Transverse colon (tissue), 4 donors: ENCODE measurements at regions not wholly inside any gene's neighbourhood (a gene's known extent, or its start where the extent isn't known, plus 50 kb on each side); places are given as distances from the start of the nearest gene placed in this dataset.

ENCODE experiments used
- DNase-seq: peaks from one replicate; pipeline ENCODE4 v3.0.0-alpha.2; 2019
- H3K27ac ChIP-seq, 4 donors: fragments of 200-600 bp; sonication (generic); 2 replicates each; pipeline ENCODE4 v1.5.1; 2016 to 2018; ENCODE audit warnings: inconsistent platforms in 4 of 4
- H3K27me3 ChIP-seq: fragments of 200-600 bp; sonication (generic); 2 replicates; pipeline ENCODE4 v1.5.1; 2017; ENCODE audit warnings: inconsistent platforms
- H3K36me3 ChIP-seq, 4 donors: fragments of 200-600 bp; sonication (generic); 2 replicates each; pipeline ENCODE4 v1.5.1; 2017 to 2019; ENCODE audit warnings: inconsistent platforms in 4 of 4
- H3K4me1 ChIP-seq, 4 donors: fragments of 200-600 bp; sonication (generic); 2 replicates each; pipeline ENCODE4 v1.5.1; 2017 to 2020; ENCODE audit warnings: inconsistent platforms in 4 of 4
- H3K4me3 ChIP-seq, 4 donors: fragments of 200-600 bp; sonication (generic); 1 replicate in 1 of 4; 2 replicates in 3 of 4; pipeline versions ENCODE4 v1.5.1 to v1.6.1; 2017 to 2019; ENCODE audit warnings: inconsistent platforms in 4 of 4
- H3K9me3 ChIP-seq, 2 donors: fragments of 200-600 bp; sonication (generic); 2 replicates each; pipeline ENCODE4 v1.5.1; 2017 to 2019; ENCODE audit warnings: inconsistent platforms in 2 of 2
- CTCF ChIP-seq, 5 experiments: fragments of 200-600 bp in 3 of 5; fragments of 450-650 bp in 2 of 5; sonication (generic) in 3 of 5; IDR thresholded peaks; 1 replicate in 2 of 5; 2 replicates in 3 of 5; pipeline ENCODE4 v1.5.1; 2016 to 2017; ENCODE audit warnings: antibody characterized with exemption in 5 of 5, inconsistent platforms in 3 of 5, mild to moderate bottlenecking in 2 of 5, moderate library complexity in 1 of 5
- EP300 ChIP-seq: sonication (generic); formaldehyde crosslinking; IDR thresholded peaks from one replicate; pipeline ENCODE4 v1.6.1; 2017; ENCODE audit warnings: antibody characterized with exemption, low read depth
- POLR2A ChIP-seq: fragments of 450-650 bp; IDR thresholded peaks from one replicate; pipeline ENCODE4 v1.6.1; 2016; ENCODE audit warnings: antibody characterized with exemption, mild to moderate bottlenecking, moderate library complexity
- POLR2AphosphoS5 ChIP-seq, 3 donors: sonication (generic); formaldehyde crosslinking; IDR thresholded peaks; one replicate each; pipeline ENCODE4 v1.6.1; 2016; ENCODE audit warnings: antibody characterized with exemption in 3 of 3
- WGBS, 2 donors: methylation state at CpG; one replicate each; pipeline ENCODE4 v1.1.5; 2018; ENCODE audit warnings: low coverage in 1 of 2; 5-methylcytosine and 5-hydroxymethylcytosine counted together
- in situ Hi-C, 4 donors: fragments of 200-750 bp; cut with MboI; loops; one replicate each; pipeline versions ENCODE4 v1.15.0 to v1.15.1; 2017; ENCODE audit warnings: low sequenced_read_pairs in 3 of 4, low pct_ligation_motif_present in 1 of 4, low pct_unique_long_range_greater_than_20kb in 1 of 4
- intact Hi-C: fragments of 100-400 bp; cut with DNase I; formaldehyde crosslinking; loops from one replicate; pipeline ENCODE4 v1.15.1; 2023; ENCODE audit warnings: low total_unique reads

DNA sequence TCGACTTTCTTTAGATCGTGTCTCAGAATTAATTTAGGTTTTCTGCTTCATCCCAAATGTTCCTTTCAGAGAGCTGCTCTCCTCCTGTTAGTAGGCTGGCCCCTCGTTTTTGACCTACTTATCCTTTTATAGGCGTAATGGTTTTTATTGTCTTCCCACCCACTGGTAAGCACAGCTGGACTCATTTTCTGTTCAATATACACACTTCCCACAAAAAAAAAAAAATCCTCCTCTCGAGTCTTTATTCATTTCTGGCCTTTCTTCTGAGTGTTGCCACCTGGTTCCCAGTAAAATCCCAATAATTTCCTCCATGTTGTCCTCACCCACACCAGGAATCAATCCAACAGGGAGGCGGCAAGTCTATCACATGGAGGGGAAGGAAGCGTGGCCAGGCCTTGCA is 970.2 kb upstream of the CELF2 start:
- Histone ChIP-seq H3K36me3 (no peaks in the 10 kb centered on the region), H3K27me3 (no peaks in the 10 kb centered on the region), H3K4me1 (no peaks in the 10 kb centered on the region), H3K9me3 (no peaks in the 10 kb centered on the region), H3K27ac (no peak overlapping the region), H3K4me3 (no peak overlapping the region)
- TF ChIP-seq CTCF (IDR thresholded peaks at IDR 0.05) = no peak
- TF ChIP-seq EP300 = no peak
- TF ChIP-seq POLR2A = no peak
- TF ChIP-seq POLR2AphosphoS5 (IDR thresholded peaks at IDR 0.05) = no peak
- 66 to 74% methylated on average over 5 to 7 of the region's 7 CpGs for WGBS, 2 donors
- DNase-seq = no peak
- in situ Hi-C loops = no loop called here
- intact Hi-C loops = no loop called here

GRCh38 chr10:10053051-10053450 is 964.6 kb upstream of the CELF2 start:
- no peak overlapping the region for H3K27ac ChIP-seq
- in situ Hi-C loops (no loop called here), intact Hi-C loops (no loop called here)
- 80 to 85% methylated on average over 1 to 9 of the region's 9 CpGs for WGBS, 2 donors
- no peak overlapping the region for H3K4me3 ChIP-seq
- no peaks in the 10 kb centered on the region for H3K27me3 ChIP-seq
- no peaks in the 10 kb centered on the region for H3K9me3 ChIP-seq
- H3K4me1 ChIP-seq = no peaks in the 10 kb centered on the region
- TF ChIP-seq POLR2AphosphoS5 (IDR thresholded peaks at IDR 0.05) (no peak), POLR2A (no peak), CTCF (IDR thresholded peaks at IDR 0.05) (no peak), EP300 (no peak)
- DNase-seq = no peak
- no peaks in the 10 kb centered on the region for H3K36me3 ChIP-seq

DNA sequence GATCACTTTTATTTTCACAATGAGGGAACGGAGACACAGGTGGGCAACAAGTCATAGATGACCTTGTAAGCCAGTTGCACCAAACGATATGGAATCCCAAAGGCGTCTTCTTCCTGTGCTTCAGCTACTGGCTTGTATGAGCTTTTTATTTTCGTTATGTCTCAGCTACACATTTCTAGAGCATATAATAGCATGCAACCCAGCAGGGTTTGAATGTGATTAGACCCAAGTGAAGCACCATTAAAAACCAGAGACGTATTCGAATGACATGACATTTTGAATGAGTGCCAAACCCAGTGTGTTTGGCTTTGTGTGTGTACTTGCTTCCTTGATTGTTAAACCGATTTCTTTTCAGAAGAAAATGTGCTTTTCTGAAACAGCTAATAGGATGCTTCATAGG is 963.2 kb upstream of the CELF2 start:
- H3K4me1 ChIP-seq = no peaks in the 10 kb centered on the region
- 71 to 78% methylated on average over 6 to 7 of the region's 7 CpGs for WGBS, 2 donors
- H3K4me3 ChIP-seq = no peak overlapping the region
- TF ChIP-seq CTCF (IDR thresholded peaks at IDR 0.05) (no peak), EP300 (no peak), POLR2A (no peak), POLR2AphosphoS5 (IDR thresholded peaks at IDR 0.05) (no peak)
- no peaks in the 10 kb centered on the region for H3K27me3 ChIP-seq
- H3K9me3 ChIP-seq = no peaks in the 10 kb centered on the region
- in situ Hi-C loops = no loop called here
- no peak overlapping the region for H3K27ac ChIP-seq
- intact Hi-C loops = no loop called here
- DNase-seq = no peak
- no peaks in the 10 kb centered on the region for H3K36me3 ChIP-seq

DNA sequence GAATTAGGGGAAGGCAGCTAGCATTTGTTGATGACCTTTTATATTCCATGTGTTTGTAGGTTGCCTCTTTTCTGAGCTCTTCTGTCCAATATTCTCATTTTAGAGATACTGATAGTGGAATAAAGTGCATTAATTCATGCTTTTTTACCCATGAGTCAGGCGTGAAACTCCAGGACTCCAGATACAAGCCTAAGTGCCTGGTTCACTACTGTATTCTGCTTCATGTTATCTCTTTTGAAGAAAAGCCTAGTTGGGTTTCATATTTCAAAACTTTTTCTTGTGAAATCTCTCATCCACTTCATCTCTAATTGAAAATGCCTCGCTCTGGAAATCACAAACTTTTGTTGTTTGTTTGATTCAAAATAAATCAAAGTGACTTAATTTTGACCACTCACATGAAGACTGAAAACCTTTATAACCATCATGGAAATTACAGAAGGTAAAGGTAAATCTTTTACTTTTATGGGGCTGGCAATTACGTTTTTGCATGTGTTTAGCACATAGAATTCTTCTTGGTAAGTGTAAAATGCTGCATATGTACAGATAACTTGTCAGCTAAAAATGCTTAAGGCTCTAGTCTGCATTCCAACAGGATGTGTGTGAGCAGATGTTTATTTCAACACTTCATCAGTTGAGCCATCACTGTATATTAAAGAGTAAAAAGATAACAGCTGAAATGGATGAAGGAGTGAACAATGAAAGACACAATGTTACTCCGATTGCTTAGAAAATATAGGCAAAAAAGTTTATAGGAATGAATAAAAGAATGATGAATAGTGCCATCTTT is 961.8 kb upstream of the CELF2 start:
- DNase-seq = no peak
- intact Hi-C loops = no loop called here
- 44 to 46% methylated on average over 4 of the region's 4 CpGs for WGBS, 2 donors

More for the DNA sequence above, 961.8 kb upstream of the CELF2 start:
- in situ Hi-C loops = no loop called here
- TF ChIP-seq CTCF (IDR thresholded peaks at IDR 0.05) (no peak), EP300 (no peak), POLR2A (no peak), POLR2AphosphoS5 (IDR thresholded peaks at IDR 0.05) (no peak)
- H3K27ac ChIP-seq = no peak overlapping the region
- no peaks in the 10 kb centered on the region for H3K4me1 ChIP-seq
- H3K4me3 ChIP-seq = no peak overlapping the region
- no peaks in the 10 kb centered on the region for H3K9me3 ChIP-seq
- H3K27me3 ChIP-seq = no peaks in the 10 kb centered on the region
- no peaks in the 10 kb centered on the region for H3K36me3 ChIP-seq
